SK-N-DZ (cell line): ENCODE measurements at regions not wholly inside any gene's neighbourhood (a gene's known extent, or its start where the extent isn't known, plus 50 kb on each side); places are given as distances from the start of the nearest gene placed in this dataset.
"Not testable (repeated sequence)": the region's sequence is repeated elsewhere in the genome, so short reads cannot be mapped to it uniquely, and the experiment has no call there.

Source experiments
- DNase-seq: peaks from one replicate; pipeline ENCODE4 v3.0.0-alpha.2; 2015; ENCODE audit warnings: low spot score

DNA sequence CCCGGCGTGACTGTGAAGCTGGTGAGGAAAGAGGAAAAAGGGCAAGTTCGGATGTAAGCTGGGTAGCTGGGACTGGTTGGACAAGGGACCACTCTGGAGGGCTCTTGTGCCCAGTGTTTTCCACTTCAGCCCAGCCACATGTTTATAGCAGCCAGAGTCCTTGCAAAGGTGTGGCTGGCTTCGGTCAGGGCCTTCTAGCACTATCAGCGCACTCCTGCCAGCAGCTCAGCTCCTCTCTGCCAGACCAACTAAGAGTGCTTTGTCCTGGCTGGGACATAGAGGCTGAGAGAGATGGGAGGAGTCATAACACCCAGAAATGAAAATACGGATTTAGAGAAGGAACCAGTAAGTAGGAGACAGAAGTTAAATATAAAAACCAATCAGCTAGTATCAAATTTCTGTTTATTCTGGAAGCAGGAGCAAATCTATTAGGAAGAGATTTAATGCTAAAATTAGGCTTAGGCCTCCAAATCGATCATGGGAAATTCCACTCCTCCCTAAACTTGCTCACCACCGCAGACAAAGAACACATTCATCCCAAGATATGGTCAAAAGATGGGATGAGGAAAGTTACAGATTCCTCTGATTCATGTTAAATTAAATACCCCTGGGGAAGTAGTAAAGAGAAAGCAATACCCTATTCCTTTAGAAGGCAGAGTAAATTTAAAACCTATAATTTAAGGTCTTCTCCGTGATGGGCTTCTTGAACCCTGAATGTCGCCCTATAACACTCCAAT is 135.0 kb downstream of the RALA start:
- no peak for DNase-seq

DNA sequence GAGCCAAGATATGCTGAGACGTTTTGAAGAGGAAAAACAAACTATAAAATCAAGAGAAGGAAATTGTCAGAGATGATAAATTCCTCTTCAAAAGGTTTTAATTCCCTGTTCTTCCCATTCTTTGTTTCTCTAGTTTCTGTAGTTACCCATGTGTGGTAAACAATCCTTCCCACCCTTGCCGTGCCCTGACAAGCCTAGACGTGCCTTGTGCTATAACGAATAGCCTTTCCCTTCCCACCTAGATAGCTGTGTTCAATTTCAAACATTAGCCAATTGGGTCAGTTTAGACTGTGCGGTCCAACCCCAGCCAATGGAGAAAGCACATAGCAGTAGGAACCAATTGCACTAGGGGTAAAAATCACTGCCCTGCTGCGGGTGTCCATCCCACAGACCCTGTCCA is 138.1 kb downstream of the RALA start:
- DNase-seq, result no peak

DNA sequence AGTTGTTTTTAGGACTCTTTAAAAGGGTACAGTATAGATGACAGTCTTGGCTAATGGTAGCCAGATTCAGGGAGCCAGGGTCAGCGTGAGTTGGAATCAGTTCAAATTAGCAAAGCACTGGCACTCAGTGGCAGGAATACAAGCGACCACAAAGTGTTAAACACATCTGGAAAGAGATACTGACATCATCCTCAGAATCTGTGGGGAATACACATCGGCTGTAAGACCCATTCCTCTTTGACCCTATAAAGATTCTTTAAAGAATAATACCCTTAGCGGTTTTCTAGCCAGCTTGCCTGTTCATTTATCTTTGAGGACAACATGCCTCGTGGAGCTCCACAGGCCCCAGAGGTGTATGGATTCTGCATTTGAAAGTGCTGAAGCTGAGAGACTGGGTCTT is 139.1 kb downstream of the RALA start:
- not testable (repeated sequence) for DNase-seq

DNA sequence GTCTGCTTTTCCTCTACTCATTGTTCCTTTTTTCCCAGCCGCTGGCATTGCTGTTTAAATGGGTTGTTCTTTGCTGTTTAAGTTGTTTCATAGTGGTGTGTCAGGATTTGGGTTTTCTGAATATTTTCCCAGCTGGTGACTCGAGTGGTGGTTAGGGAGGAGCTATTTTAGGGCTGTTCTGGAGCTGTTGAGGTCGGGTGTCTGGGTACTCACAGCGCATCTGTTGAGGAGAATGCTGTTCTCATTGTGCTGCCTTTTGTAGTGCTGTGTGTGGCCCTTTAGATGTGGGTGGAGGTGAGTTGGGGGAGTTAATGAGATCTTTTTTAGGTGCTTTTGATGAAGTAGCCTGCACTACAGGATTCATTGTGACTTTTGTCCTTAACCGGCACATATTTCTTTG is 139.5 kb downstream of the RALA start:
- not testable (repeated sequence) for DNase-seq

DNA sequence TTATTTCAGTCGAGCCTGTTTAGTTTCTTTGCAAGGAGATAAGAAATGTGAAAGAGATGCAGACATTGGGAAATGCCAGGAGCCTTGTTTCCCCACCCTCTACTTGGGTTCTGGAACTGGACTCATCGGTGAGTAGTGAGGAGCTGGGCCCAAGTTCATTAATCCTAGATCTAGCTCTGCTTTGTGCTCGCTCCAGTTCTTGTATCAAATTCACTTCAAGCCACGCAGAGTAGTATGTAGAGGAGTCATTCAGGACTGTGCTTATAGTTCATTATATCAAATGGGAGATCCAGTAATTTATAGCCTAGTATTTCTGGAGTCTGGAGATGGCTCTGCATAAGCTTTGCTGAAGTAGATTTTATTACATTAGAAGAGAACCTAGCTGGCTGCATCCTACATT is 142.5 kb downstream of the RALA start:
- DNase-seq, result peak; percentile 22

DNA sequence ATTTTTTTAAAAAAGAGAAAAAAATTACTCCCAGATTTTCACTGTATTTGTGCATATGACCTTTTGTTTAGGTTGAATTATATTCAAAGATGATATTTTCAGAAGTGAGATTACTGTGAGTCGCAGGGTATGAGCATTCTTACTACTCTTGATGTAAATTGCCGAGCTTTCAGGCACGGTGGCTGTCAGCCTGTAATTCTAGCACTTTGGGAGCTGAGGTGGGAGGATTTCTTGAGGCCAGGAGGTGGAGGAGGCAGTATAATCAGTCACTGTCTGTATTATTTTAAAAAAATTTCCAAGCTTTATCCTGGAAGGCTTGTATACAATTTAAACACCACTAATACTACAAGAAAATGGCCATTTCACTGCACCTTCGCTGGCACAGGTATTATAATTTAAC is 145.1 kb downstream of the RALA start:
- not testable (repeated sequence) for DNase-seq

DNA sequence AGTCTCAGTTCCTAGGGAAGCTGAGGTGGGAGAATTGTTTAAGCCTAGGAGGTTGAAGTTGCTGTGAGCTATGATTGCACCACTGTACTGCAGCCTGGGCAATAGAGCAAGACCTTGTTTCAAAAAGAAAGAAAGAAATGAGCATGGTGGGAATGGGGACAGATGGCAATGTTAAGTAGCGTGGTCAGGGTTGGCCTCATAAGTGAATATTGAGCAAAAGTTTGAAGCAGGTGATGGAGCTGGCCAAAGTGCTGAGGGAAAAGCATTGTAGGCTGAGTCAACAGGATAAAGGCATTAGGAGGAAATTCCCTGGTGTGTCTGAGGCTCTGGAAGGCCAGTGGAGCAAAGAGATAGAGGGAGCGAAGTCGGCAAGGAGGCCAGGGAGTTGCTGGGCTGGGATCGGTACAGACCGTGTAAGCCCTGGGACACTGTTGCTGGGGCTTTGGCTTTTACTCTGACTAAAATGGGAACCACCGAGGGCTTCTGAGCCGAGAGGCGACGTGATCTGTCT is 151.0 kb downstream of the RALA start:
- DNase-seq, result not testable (repeated sequence)

DNA sequence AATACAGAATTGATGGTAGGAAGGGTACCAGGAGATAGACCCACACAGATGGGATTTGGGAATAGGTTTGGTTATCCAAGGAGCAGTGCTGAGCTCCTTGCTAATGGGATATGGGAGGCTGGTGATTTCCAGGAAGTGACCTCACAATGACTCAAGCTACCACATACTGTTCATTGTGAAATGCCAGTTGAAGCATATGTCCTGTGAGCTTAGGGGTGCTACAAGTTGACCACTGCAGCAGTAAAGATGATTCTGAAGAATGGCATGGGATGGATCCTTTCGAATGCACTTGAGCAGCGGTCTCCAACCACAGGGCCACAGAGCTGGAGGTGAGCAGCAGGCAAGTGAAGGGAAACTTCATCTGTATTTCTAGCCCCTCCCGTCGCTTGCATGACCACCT is 158.2 kb downstream of the RALA start:
- DNase-seq, result not testable (repeated sequence)

DNA sequence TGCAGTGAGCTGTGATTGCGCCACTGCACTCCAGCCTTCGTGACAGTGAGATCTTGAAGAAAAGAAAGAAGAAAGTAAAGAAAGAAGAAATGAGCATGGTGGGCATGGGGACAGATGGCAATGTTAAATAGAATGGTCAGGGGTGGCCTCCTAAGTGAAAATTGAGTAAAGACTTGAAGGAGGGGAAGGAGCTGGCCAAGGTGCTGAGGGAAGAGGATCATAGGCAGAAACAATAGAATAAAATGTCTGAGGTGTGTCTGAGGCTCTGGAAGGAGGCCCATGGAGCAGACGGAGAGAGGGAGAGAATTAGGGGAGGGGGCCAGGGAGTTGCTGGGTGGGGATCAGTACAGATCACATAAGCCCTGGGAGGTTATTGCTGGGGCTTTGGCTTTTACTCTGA is 163.1 kb downstream of the RALA start:
- not testable (repeated sequence) for DNase-seq

DNA sequence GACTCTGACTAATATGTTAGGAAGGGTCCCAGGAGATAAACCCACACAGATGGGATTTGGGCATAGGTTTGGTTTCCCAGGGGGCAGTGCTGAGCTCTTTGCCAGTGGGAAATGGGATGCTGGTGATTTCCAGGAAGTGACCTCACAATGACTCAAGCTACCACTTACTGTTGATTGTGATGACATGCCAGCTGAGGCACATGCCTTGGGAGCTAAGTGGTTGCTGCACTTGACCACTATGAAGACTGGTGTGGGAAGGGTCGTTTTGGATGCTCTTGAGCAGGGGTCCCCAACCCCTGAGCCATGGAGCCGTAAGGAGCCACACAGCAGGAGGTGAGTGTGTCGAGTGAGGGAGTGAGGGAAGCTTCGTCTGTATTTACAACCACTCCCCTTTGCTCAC is 159.0 kb upstream of the CDK13 start:
- not testable (repeated sequence) for DNase-seq

DNA sequence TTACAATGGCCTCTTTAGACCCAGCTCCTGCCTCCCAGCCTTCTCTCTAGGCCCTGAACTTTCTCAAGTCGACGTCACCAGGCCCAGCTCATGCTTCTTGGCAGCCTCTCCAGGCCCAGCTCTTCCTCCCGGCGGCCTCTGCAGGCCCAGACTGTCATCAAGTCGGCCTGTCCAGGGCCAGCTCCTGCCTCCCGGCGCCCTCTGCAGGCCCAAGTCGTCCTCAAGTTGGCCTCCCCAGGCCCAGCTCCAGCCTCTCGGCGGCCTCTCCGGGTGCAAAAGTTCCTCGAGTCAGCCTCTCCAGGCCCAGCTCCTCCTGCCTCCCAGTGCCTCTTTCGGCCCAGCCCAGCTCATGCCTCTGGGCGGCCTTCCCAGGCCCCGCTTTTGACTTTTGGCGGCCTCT is 158.1 kb upstream of the CDK13 start:
- not testable (repeated sequence) for DNase-seq

DNA sequence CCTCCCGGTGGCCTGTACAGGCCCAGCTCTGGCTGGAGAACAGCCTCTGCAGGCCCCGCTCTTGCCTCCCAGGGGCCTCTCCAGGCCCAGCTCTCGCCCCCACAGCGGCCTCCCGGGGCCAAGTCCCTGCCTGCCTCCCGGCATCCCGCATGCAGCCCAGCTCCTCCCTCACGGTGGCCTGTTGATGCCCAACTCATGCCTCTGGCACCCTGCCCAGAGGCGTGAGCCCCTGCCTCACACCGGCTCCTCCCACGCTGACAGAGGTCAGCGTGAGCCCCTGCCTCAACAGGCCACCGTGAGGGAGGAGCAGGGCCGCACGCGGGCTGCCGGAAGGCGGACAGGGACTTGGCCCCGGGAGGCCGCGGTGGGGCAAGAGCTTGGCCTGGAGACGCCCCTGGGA is 157.0 kb upstream of the CDK13 start:
- DNase-seq, result not testable (repeated sequence)

DNA sequence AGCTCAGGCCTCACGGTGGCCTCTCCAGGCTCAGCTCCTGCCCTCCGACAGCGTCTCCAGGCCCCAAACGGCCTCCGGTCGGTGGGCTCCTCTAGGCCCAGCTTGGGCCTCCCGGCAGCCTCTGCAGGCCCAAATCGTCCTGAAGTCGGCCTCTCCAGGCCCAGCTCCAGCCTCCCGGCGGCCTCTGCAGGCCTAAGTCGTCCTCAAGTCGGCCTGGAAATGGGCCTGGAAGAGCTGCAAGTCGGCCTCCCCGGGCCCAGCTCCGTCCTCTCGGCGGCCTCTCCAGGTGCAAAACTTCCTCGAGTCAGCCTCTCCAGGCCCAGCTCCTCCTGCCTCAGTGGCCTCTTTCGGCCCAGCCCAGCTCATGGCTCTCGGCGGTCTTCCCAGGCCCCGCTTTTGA is 156.2 kb upstream of the CDK13 start:
- not testable (repeated sequence) for DNase-seq

DNA sequence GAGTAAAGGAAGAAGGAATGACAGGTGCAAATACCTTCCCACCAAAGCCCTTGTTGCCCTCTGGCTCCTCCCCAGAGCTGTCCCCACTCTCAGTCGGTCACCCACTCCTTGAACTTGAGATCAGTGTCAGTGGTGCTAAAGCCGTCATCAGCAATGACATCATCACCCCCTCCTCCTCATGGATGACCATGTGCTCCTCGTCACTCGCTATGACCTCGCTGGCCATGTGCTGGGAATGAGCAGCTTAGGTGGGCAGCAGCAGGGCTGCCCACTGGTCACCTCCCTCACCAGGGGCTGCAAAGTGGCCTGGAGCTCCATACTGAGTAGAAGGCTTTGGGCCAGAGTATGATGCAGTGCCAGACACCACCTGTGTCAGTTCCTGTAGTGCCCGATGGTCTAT is 153.1 kb upstream of the CDK13 start:
- not testable (repeated sequence) for DNase-seq

DNA sequence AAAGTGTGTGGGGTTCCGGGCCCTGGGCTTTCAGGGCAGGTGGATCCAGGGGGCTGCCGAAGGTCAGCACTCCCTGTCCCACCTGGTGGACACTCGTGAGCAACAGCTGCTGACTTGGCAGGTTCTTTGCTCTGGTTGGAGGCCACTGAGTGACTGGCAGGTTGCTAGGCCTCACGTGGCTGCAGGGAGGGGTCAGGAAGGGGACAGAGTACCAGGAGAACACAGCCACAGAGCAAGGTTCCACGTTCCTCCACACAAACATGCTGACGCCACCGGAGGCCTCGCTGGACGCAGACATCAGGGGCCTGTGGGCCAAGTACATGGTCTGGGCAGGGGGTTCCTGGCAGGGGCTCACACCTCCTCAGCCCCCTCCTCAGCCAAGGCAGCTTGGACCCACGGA is 152.0 kb upstream of the CDK13 start:
- not testable (repeated sequence) for DNase-seq

DNA sequence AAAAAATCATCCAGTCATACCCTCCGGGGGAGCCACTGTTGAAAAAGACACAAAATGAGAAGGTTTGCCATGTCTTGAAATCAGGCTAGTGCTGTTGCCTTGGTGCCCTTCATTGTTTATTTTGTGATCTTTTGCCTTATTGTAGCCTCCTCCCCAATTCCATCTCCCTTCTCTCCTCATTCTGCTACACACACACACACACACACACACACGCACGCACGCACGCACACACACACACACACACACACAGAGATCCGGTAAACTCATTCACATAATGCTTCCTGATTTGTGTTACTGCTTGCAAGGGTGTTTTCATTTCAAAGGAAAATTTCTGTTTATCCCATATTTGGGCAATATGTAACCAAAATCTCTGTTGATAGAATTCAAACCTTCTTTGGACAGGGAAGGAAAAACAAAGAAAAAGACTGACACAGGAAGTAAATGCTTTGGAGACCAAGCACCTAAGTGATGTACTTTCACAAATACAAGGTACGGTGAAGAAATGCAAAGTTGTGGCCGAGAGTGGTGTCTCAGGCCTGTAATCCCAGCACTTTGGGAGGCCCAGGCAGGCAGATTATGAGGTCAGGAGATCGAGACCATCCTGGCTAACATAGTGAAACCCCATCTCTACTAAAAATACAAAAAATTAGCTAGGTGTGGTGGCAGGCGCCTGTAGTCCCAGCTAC is 141.1 kb upstream of the CDK13 start:
- no peak for DNase-seq

DNA sequence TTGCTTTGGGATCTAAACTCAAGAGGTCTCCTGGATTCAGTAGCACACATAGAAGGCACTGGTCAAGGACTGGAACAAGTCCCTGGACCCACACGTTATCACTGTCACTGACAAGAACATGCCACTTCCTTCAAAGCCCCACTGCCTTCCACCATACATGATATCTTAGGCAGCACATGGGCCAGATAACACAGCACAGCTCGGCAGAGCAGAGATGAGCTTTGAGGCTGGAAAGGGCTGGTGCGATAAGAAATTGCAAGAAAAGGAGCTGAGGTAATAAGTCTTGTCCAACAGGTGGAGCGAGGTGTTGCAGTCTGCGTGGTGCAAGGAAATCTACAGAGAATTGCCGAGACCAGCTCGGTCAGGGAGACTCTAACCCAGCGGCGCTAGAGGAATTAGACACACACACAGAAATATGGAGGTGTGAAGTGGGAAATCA is 139.8 kb upstream of the CDK13 start:
- DNase-seq, result peak; percentile 28

DNA sequence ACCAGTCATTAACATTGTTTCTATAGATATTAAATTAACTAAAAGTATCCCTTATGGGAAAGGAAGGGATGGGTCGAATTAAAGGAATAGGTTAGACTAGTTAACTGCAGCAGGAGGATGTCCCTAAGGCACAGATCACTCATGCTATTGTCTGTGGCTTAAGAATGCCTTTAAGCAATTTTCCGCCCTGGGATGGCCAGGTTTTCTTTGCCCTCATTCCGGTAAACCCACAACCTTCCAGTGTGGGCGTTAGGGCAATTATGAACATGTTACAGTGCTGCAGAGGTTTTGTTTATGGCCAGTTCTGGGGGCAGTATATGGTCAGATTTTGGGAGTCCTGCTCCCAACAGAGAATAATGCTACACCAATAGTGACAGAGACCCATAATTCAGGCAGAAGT is 139.3 kb upstream of the CDK13 start:
- DNase-seq, result no peak

DNA sequence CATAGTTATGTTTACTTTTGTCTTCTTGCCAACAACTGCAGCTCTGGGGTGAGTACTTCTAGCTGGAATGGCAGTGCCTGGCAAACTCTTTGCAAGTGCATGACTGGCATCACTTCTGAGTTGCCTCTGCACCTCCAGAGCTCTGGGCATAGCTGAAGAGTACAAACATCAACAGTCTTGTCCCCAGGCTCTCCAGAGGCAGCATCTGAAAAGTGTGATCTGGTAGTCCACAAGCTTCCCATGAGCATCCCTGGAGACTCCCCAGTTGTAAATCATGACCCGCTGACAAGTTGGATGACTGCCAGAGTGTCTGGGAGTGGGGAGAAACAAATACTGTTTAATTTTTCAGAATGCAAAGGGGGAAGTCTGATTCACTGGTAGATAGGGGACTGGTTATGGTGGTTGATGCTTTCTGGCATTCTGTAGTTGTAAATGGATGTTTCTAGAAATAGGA is 138.9 kb upstream of the CDK13 start:
- DNase-seq, result peak; percentile 95

DNA sequence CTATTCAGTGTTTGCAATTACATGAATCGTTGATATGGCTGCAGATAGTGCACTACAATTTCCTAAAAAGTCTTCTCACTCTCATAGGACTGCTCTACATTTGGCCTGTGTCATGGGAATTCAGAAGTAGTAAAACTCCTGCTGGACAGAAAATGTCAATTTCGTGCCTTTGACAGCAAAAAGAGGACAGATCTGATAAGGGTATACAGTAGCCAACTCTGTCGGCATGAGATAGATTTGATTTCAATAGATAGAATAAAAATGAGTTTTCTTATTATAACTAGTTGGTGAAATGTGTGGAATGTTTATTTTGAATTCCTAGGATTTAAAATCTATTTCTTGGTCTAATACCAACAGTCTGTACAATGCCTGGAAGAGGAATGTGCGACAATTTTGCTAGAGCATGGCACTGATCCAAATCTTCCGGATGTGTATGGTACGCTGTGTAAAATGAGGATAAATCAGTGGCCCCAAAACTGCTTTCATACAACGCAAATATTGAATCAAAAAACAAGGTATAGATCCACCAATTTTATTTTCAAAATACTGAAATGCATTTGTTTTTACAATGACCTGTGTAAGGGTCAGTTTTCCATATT is 133.5 kb upstream of the CDK13 start:
- no peak for DNase-seq

DNA sequence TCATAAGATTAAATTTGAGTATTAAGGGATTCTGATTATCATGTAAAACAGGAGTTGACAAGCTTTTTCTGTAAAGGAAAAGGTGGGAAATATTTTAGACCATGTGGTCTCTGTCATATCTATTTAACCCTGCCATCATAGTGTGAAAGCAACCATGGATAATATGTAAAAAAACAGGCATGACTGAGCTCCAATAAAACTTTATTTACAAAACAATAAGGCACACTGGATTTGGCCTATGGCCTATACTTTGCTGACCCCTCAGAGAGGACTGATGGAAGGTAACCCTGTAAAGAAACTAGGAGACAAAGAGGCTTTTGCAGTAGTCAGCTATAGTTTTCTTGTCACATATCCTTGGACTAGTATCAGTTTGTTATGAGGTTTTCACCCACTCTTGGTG is 130.5 kb upstream of the CDK13 start:
- no peak for DNase-seq

DNA sequence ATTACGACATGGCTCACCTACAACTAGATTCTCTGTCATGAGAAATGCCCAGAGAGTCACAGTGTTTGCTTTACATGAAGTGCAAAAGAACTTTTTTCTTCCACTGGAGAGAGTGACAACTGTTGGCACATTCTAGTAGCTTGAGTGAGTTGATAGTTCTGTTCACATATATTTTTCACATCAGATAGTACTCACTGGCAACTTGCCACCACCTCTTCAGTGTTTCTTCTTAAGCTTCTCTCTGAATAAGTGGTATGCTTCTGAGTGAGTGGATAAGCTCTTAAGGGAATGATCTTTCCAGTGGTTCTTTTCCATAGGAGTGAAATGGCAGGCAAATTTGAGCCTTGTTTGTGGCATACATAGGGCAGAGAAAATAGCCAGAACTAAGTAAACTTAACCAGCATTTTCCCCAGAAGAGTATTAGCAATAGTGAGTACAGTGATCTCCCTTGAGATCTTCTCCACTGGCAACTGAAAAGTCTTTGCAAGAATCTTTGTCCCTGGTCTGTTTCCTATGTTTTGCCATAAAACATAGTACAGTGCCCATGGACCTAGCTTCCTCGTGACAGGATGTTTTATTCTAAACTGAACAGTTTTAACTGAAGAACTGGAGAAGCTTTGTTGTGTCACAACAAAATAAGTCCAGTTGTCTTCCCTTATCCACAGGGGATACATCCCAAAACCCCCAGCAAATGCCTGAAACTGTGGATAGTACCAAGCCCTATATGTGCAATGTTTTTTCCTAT is 125.4 kb upstream of the CDK13 start:
- DNase-seq, result no peak
